HPDE6-E6E7 (cell line): ENCODE measurements at regions not wholly inside any gene's neighbourhood (a gene's known extent, or its start where the extent isn't known, plus 50 kb on each side); places are given as distances from the start of the nearest gene placed in this dataset.

Experiments used
- DNase-seq: peaks from one replicate; pipeline ENCODE4 v3.0.0; 2011; ENCODE audit warnings: missing footprints; ENCODE audit errors: extremely low spot score

DNA sequence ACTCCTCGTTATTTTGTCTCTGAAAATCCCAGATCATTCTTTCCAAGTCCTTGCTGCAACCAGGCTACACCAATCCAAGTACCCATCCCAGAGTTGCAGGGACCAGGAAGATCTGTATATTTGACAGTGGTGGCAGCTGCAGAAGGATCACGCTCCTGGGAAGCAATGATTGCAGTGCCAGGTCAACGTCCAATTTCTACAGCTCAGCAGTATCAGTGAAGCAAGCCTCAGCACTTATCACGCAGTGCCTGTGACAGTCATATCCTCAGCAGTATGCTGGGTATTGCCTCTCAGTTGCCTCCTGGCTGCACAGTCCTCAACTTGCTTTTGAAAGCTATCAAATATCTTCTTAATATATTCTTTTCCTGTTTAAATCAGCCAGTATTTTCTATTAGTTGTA lies 66.7 kb downstream of the BARHL2 start:
- DNase-seq = no peak

DNA sequence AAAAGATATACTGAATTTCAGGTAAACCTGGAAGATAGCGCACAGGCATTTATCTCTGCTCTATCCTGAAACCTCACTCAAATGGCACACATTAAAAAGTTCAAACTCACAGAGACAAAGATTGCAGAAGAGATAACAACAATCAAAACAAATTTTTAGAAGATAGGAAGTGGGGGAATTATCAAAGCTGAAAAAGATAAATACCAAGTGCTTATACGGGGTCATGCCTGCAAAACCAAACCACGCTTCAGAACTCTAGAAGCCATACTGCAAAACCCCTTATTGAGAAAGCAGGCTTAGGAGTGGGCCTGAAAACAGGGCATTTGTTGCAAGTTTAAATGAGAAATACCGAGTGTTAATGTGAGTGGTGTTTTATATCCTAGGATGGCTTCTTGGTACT lies 76.8 kb downstream of the BARHL2 start:
- no peak for DNase-seq

DNA sequence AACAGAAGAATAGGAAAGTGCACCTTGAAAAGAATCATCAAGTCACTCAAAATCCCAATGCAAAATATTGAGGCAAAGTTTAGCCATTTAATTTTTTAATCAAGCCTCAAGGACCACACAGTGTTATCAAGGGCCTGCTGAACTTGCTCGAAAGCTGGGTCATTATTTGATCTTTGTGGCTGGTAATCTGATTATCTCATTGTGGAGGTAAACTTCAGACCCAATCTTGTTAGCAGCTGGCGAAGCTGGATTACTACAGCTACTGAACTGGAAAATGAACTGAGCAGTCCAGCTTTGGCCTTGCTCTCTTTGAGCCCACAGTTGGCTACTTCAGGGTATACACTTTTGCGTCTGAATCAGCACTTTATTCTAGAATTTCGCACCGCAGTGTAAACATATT lies 94.4 kb downstream of the BARHL2 start:
- no peak for DNase-seq

DNA sequence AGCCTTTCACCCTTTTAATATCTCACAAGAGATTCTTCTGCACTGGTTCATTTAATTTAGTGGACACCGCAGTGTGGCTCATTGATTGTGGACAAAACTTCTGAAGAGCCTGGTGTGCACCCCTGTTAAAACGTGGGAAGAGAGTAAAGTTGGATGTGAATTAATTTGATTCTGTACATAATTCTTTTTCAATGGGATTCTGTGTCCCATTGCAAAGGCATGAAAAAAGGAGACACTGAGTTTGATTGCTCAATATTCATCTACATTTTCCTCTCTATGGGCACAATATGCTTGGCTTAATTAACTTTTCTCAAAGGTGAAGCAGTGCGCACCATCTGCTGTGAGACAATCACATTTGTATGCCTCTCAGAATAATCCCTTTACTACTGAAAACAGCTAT lies 95.1 kb downstream of the BARHL2 start:
- DNase-seq = no peak

DNA sequence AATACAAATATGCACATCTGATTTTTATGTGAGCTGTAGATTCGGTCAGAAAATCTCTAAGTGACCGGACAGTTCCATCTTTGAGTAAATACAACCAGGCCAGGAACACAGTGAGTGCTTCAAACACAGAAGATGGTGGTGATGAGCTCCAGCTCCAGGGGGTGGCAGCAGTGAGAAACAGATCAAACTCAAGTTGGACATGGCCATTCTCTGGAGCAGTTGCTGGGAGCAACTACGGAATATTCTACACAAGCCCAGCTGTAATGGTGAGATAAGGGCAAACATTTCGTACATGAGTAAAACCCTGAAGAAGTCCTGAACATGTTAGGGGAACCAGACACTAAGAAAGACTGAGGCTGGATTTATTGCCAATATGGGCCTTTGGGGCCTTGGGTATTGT lies 100.7 kb downstream of the BARHL2 start:
- no peak for DNase-seq

- DNase-seq = no peak
Measured at GRCh38 chr1:90614872-90615271, 102.2 kb downstream of the BARHL2 start.

GRCh38 chr1:90613371-90613770 lies 103.7 kb downstream of the BARHL2 start:
- DNase-seq = no peak

GRCh38 chr1:90612033-90612432 lies 105.1 kb downstream of the BARHL2 start:
- DNase-seq = no peak

- DNase-seq = no peak
Measured at GRCh38 chr1:90607736-90608135, 109.4 kb downstream of the BARHL2 start.

- no peak for DNase-seq
Measured at GRCh38 chr1:90605070-90605469, 112.0 kb downstream of the BARHL2 start.

DNA sequence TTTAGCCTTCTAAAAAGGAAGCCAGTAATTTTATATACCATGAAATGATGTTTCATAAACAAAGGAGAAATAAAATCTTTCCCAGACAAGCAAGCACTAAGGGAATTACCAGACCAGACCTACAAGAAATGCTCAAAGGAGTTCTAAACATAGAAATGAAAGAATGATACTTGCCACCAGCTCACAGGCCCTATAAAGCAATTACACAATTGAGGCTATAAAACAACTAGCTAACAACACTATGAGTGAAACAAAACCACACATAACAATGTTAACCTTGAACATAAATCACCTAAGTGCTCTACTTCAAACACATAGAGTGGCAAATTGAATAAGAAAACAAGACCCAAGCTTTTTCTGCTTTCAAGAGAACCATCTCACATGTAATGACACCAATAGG lies 123.8 kb downstream of the BARHL2 start:
- no peak for DNase-seq

DNA sequence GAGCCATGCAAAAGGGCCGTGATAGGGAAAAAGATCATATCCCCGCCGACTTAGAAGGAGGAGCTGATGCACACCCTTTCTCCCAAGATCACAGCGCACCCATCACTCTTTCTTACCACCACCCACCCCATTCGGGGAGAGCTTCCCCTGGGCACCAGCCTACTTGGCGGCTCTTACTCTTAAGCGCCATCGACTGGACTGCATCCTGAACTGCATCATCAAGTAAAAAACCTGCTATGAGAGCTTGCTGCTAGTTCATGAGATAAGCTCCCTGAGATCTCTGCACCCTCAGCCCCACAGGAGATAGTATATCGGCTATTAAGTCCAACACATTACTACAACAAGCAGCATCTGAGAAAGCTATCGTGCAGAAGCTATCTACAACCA lies 125.1 kb downstream of the BARHL2 start:
- DNase-seq = no peak

DNA sequence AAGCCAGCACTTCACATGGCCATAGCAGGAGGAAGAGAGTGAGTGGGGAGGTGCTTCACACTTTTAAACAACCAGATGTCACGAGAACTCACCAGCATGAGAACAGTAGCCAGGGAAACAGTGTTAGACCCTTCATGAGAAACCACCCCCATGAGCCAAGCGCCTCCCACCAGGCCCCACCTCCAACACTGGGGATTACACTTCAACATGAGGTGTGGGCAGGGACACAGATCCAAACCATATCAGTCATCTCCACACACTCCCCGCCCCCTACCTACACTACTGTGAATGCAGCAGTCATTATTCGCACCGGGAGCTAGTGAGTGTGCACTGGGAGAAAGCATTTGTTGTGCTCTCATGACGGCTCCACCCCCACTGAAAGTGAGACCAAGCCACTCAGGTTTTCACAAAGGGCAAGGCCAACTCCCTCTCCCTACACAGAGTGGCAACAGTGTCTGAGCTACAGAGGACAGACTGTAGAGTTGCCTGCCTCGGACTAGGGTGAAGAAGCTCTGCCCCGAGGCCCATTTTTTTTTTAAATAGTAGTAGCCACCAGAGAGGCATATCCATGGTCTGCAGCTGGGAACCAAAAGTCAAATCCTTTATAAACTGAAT lies 125.6 kb downstream of the BARHL2 start:
- no peak for DNase-seq

- DNase-seq = peak; percentile 17
Measured at GRCh38 chr1:90580176-90580575, 136.9 kb downstream of the BARHL2 start.

GRCh38 chr1:90579212-90579802 lies 137.8 kb downstream of the BARHL2 start:
- DNase-seq = peak; percentile 45

DNA sequence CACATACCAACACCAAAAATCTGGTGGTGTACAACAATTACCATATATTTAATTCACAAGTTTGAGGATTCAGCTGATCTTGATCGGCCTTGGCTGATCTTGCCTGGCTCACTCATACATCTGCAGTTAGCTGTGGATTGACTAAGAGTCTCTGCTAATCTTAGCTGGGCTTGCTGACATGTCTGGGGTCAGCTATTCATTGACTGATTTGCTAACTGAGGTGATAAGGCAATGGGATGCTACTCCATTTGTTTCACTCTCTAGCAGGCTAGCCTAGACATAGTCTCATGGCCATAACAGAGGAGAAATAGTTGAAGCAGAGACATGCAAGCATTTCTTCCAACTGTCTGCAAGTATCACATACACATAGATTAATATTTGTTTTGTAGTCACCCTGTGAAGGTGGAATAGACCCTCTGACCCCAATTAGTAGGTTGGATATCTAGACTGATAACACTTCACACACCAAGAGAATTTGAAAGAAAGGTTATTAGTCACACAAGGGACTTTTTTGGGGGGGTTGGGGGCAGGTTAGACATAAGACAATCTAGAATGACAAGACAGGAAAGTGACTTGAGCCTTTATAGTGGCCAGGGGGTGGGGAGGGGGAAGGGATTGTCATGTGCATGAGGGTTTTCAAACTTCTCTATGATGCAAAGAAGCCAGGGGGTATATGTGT lies 142.3 kb downstream of the BARHL2 start:
- DNase-seq = no peak

- no peak for DNase-seq
Measured at GRCh38 chr1:90573736-90574135, 143.4 kb downstream of the BARHL2 start.

GRCh38 chr1:90572446-90572845 lies 144.7 kb downstream of the BARHL2 start:
- DNase-seq = no peak

DNA sequence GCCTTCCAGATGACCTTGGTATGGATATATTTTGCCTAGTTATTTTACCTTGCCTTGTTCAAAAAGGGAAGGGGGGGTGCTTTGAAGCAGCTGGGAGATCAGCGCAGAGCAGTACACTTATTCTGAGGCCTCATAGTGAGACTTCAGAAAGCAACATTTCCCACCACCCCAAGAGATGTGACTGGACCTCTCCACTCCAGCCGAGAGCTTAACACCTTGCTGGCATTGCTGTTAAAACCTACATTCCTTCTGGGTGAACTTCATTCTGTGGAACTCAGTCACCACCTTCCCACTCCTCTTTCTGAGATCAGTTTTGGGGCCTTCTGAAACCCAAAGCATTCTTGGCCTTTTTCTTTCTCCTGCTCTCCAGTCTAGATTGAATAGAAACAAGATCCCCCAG lies 148.7 kb downstream of the BARHL2 start:
- DNase-seq = no peak

DNA sequence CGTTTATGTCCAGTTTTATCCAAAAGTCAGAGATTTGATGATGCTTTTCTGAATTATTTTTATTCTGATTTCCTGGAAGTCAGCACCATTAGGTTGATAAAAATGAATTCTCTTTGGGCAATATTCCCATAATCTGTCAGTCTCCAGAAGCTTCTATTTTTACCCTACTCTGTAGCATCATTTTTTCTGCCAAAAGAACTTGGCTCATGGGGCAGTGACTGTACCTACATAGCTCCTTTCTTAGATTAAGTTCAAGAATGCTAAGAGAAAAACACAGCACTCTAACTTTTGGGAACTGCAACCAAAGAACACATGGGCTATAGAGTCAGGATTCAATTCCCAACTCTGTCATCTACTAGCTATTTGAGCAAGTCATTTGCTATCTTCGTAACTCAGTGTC lies 152.9 kb downstream of the BARHL2 start:
- DNase-seq = no peak

- no peak for DNase-seq
Measured at GRCh38 chr1:90562892-90563291, 154.2 kb downstream of the BARHL2 start.

GRCh38 chr1:90561911-90562310 lies 155.2 kb downstream of the BARHL2 start:
- DNase-seq = no peak

GRCh38 chr1:90561103-90561783 lies 155.9 kb downstream of the BARHL2 start:
- no peak for DNase-seq
